ENCODE measurements at regions not wholly inside any gene's neighbourhood (a gene's known extent, or its start where the extent isn't known, plus 50 kb on each side); places are given as distances from the start of the nearest gene placed in this dataset.

DNA sequence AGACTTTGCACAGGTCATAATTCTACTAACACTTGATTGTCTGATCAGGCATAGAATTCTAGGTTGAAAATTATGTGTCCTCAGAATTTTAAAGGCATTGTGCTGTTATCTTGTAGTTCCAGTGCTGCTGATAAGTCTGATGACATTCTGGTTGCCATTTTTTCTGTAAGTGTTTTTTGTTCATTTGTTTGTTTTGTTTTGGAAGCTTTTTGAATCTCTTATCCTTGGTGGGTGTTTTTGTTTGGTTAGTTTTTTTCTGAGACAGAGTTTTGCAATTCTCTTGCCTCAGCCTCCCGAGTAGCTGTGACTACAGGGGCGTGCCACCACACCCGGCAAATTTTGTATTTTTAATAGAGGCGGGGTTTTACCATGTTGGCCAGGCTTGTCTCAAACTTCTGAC lies 178.9 kb downstream of the CCDC71L start:
- no peaks in the 10 kb centered on the region for H3K9me3 ChIP-seq (ENCODE audit: control insufficient read depth, insufficient read depth, low read length)
- H3K9ac ChIP-seq (ENCODE audit: low read depth, low read length), result no peak overlapping the region
- H3K4me1 ChIP-seq (ENCODE audit: insufficient read depth, low read length), result no peaks in the 10 kb centered on the region
- H3K36me3 ChIP-seq (ENCODE audit: insufficient read depth, low read length), result no peaks in the 10 kb centered on the region

- Histone ChIP-seq H3K4me1 (ENCODE audit: insufficient read depth, low read length) (no peaks in the 10 kb centered on the region), H3K9ac (ENCODE audit: low read depth, low read length) (no peak overlapping the region), H3K9me3 (ENCODE audit: control insufficient read depth, insufficient read depth, low read length) (no peaks in the 10 kb centered on the region), H3K36me3 (ENCODE audit: insufficient read depth, low read length) (no peaks in the 10 kb centered on the region)
These were observed 180.3 kb downstream of the CCDC71L start for GRCh38 chr7:106480616-106481031.

DNA sequence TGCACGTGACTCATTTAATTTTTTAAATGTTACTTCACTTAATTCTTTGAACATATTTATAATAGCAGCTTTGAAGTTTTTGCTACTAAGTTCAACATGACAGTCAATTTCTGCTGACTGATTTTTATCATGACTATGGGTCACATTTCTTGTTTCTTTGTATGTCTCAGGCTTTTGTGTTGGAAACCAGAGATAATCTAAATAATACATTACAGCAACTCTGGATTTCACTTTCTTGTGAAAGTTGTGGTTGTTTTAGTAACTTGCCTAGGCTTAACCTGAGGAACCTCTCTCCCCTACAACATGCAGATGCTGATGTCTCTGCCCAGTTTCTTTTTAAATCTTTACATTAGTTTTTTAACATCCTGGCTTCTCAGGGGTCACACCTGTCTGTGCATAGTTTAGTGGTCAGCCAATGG lies 180.8 kb downstream of the CCDC71L start:
- H3K4me1 ChIP-seq (ENCODE audit: insufficient read depth, low read length), result no peaks in the 10 kb centered on the region
- H3K36me3 ChIP-seq (ENCODE audit: insufficient read depth, low read length), result no peaks in the 10 kb centered on the region
- H3K9ac ChIP-seq (ENCODE audit: low read depth, low read length), result no peak overlapping the region
- no peaks in the 10 kb centered on the region for H3K9me3 ChIP-seq (ENCODE audit: control insufficient read depth, insufficient read depth, low read length)

DNA sequence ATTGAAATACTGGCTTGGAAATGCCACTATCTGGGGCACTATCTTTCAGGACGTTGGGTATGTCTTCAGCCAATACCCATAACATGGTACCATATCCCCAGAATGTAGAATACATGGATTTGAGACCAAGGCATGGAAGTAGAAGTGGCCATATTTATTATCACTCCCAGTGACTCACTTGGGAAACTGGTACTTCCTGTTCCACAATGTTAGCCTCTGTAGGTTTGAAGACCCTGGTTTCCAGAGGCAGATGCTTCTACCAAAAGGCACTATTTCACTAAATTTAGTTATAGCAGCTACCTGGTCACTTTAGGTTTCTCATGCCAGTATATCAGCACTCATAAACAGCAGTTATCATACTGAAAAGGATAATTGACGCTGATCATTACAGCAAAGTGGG lies 184.2 kb downstream of the CCDC71L start:
- no peaks in the 10 kb centered on the region for H3K4me1 ChIP-seq (ENCODE audit: insufficient read depth, low read length)
- H3K9ac ChIP-seq (ENCODE audit: low read depth, low read length), result no peak overlapping the region
- H3K9me3 ChIP-seq (ENCODE audit: control insufficient read depth, insufficient read depth, low read length), result no peaks in the 10 kb centered on the region
- no peaks in the 10 kb centered on the region for H3K36me3 ChIP-seq (ENCODE audit: insufficient read depth, low read length)

DNA sequence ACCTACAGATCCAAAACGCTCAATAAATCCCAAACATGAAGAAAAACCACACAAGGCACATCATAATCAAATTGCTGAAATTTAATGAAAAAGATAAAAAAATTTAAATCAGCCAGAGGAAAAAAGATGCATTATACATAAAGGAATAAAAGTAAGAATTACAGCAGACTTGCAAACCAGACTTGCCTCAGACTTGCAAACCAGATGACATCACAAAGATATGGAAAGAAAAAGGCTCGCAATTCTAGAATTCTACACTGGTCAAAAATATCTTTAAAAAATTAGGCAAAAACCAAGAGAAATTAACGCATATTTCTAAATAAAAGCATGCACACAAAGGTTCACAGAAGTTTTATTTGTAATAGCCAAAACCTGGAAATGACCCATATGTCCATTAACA lies 188.0 kb upstream of the NAMPT start:
- H3K9ac ChIP-seq (ENCODE audit: low read depth, low read length), result no peak overlapping the region
- H3K4me1 ChIP-seq (ENCODE audit: insufficient read depth, low read length), result no peaks in the 10 kb centered on the region
- H3K36me3 ChIP-seq (ENCODE audit: insufficient read depth, low read length), result no peaks in the 10 kb centered on the region
- H3K9me3 ChIP-seq (ENCODE audit: control insufficient read depth, insufficient read depth, low read length), result no peaks in the 10 kb centered on the region

DNA sequence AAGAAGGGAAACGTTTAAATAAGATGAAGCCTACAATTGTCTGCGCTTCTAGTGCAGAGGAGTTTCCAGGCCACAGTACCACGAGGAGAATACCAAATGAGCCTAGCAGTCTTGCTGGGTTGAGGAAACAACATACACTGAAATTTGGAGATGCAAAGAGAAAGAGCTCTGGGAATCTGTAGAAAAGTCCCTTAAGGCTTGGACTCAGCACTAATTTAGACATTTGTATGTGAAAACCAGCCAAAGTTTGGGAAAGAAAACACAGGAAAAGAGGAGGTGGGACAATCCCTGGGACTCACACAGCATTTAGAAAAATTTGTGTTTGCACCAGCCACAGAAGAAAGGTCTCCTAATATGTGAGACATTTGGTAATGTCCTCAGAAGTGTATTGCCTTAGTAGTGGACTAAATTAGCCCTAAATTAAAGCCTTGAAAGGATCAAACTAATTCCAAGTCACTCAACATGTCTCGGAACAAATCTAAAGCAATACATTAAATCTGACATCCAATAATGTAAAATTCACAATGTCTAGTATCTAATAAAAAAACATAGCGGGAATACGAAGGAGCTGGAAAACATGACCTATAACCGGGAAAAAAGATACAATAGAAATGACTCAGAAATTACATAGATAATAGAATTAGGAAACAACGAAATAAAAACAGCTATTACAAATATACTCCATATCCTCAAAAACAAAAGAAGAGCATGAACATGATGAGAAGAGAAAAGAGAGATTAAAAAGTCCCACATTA lies 187.1 kb upstream of the NAMPT start:
- Histone ChIP-seq H3K36me3 (ENCODE audit: insufficient read depth, low read length) (no peaks in the 10 kb centered on the region), H3K9ac (ENCODE audit: low read depth, low read length) (no peak overlapping the region), H3K4me1 (ENCODE audit: insufficient read depth, low read length) (no peaks in the 10 kb centered on the region), H3K9me3 (ENCODE audit: control insufficient read depth, insufficient read depth, low read length) (no peaks in the 10 kb centered on the region)

GRCh38 chr7:106471021-106471420 lies 186.2 kb upstream of the NAMPT start:
- Histone ChIP-seq H3K4me1 (ENCODE audit: insufficient read depth, low read length) (no peaks in the 10 kb centered on the region), H3K9me3 (ENCODE audit: control insufficient read depth, insufficient read depth, low read length) (no peaks in the 10 kb centered on the region), H3K9ac (ENCODE audit: low read depth, low read length) (no peak overlapping the region), H3K36me3 (ENCODE audit: insufficient read depth, low read length) (no peaks in the 10 kb centered on the region)

GRCh38 chr7:106466867-106467266 lies 182.1 kb upstream of the NAMPT start:
- Histone ChIP-seq H3K9ac (ENCODE audit: low read depth, low read length) (no peak overlapping the region), H3K36me3 (ENCODE audit: insufficient read depth, low read length) (no peaks in the 10 kb centered on the region), H3K4me1 (ENCODE audit: insufficient read depth, low read length) (no peaks in the 10 kb centered on the region), H3K9me3 (ENCODE audit: control insufficient read depth, insufficient read depth, low read length) (no peaks in the 10 kb centered on the region)

GRCh38 chr7:106465704-106466468 lies 181.1 kb upstream of the NAMPT start:
- no peaks in the 10 kb centered on the region for H3K36me3 ChIP-seq (ENCODE audit: insufficient read depth, low read length)
- H3K9ac ChIP-seq (ENCODE audit: low read depth, low read length), result no peak overlapping the region
- no peaks in the 10 kb centered on the region for H3K9me3 ChIP-seq (ENCODE audit: control insufficient read depth, insufficient read depth, low read length)
- no peaks in the 10 kb centered on the region for H3K4me1 ChIP-seq (ENCODE audit: insufficient read depth, low read length)

DNA sequence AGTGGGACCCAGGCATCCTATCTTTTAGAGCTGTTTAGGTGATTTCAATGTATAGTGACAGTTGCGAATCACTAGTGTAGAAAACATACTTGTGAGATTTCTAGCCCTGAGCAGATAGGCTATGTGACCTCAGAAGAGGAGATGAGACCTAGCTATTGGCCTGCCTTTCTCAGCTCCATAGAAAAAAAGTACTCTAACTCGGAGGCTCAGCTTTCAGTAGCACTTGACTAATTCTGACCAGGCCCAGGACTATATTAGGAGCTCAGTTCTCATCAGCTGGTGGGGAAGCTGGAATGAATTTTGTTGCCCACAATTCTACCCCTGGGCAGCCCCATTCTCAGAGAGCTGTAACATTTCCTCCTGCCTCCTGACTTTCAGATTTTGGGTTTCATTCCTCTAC lies 179.9 kb upstream of the NAMPT start:
- Histone ChIP-seq H3K36me3 (ENCODE audit: insufficient read depth, low read length) (no peaks in the 10 kb centered on the region), H3K9ac (ENCODE audit: low read depth, low read length) (no peak overlapping the region), H3K4me1 (ENCODE audit: insufficient read depth, low read length) (no peaks in the 10 kb centered on the region), H3K9me3 (ENCODE audit: control insufficient read depth, insufficient read depth, low read length) (no peaks in the 10 kb centered on the region)

DNA sequence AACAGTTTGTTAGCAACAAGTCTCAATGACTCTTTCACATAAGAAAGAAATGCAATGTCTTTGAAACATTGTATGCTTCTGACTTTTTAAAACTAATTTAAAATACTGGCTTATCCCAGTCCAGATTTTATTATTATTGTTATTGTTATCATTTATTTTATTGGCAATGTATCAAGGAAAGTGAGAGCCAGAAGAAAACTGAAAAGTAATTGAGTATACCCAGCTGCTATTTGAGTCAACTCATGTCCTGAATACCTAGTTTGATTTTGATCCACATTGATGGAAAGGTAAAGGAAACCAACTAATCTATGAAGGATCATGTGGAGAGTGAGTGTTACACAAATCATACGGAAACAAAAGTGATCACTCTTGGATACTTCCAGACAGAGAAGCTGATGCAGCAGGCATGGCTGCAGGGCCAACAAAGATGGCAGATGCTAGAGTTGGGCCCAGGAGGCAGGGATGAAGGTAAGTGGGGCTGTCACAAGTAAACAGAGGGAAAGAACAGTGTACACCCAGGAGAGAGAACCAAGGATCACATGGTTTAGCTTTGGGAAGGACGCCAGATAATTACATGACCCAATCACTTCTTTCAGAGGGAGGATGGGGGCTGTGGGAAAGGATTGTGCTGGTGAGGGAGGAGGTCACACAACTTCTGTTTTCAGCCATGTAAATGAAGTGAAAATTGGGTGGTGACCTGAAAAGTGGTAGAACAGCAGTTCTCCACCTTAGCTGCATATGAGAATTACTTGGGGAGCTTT lies 179.2 kb upstream of the NAMPT start:
- no peaks in the 10 kb centered on the region for H3K36me3 ChIP-seq (ENCODE audit: insufficient read depth, low read length)
- no peak overlapping the region for H3K9ac ChIP-seq (ENCODE audit: low read depth, low read length)
- H3K9me3 ChIP-seq (ENCODE audit: control insufficient read depth, insufficient read depth, low read length), result no peaks in the 10 kb centered on the region
- no peaks in the 10 kb centered on the region for H3K4me1 ChIP-seq (ENCODE audit: insufficient read depth, low read length)

DNA sequence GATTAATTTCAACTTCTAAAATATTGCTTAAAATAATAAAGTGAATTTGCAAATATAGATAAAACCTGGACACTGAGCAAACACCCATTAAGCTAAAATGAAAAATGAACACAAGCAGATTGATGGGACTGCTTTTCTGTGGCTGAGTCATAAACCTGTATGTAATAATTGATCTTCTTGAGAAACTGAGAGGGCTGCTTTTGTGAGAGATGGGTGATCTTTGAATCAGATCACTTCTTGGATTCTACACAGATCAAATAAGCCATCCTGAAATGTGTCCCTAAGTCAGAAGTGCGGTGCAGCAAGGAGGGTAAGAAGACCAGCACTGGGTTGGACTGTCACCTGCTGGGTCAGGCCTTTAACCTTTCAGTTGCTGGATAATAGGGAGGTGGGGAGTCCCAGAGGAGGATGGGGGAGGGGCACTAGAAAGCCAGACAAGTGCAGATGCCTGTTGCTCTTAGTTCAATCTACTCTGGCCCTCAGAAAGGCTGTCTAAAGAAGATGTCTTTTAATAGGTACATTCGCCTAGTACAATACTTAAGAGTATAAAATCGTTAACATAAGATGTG lies 178.2 kb upstream of the NAMPT start:
- H3K9me3 ChIP-seq (ENCODE audit: control insufficient read depth, insufficient read depth, low read length), result peaks cover 1% of the 10 kb centered on the region; the same call in 1 of the 2 replicates
- H3K36me3 ChIP-seq (ENCODE audit: insufficient read depth, low read length), result no peaks in the 10 kb centered on the region
- H3K9ac ChIP-seq (ENCODE audit: low read depth, low read length), result no peak overlapping the region
- H3K4me1 ChIP-seq (ENCODE audit: insufficient read depth, low read length), result no peaks in the 10 kb centered on the region

- Histone ChIP-seq H3K9me3 (ENCODE audit: control insufficient read depth, insufficient read depth, low read length) (peaks cover 3% of the 10 kb centered on the region; the same call in 1 of the 2 replicates), H3K36me3 (ENCODE audit: insufficient read depth, low read length) (no peaks in the 10 kb centered on the region), H3K4me1 (ENCODE audit: insufficient read depth, low read length) (no peaks in the 10 kb centered on the region)
These were observed 177.6 kb upstream of the NAMPT start for GRCh38 chr7:106462365-106462859.

DNA sequence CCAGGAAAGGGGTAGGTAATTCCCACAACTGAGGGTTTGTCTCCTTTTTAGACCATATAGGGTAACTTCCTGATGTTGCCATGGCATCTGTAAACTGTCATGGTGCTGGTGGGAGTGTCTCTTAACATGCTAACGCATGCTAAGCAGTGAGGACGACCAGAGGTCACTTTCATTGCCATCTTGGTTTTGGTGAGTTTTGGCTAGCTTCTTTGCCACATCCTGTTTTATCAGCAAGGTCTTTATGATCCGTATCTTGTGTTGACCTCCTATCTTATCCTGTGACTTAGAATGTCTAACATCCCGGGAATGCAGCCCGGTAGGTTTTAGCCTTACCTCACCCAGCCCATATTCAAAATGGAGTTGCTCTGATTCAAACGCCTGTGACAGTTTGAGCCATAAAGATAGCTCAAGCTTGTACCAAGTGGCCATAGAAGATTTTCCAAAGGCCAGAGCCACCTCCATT lies 176.0 kb upstream of the NAMPT start:
- Histone ChIP-seq H3K9ac (ENCODE audit: low read depth, low read length) (no peak overlapping the region), H3K9me3 (ENCODE audit: control insufficient read depth, insufficient read depth, low read length) (peaks cover 3% of the 10 kb centered on the region; the same call in 1 of the 2 replicates), H3K4me1 (ENCODE audit: insufficient read depth, low read length) (no peaks in the 10 kb centered on the region), H3K36me3 (ENCODE audit: insufficient read depth, low read length) (no peaks in the 10 kb centered on the region)

More at GRCh38 chr7:106462365-106462859, 177.6 kb upstream of the NAMPT start:
- H3K9ac ChIP-seq (ENCODE audit: low read depth, low read length), result no peak overlapping the region

Data from ES-I3 (cell line).